Sigmoid colon (tissue), 4 donors: ENCODE measurements at regions not wholly inside any gene's neighbourhood (a gene's known extent, or its start where the extent isn't known, plus 50 kb on each side); places are given as distances from the start of the nearest gene placed in this dataset.

Source experiments
- EP300 ChIP-seq, 4 donors: sonication (generic); formaldehyde crosslinking; IDR thresholded peaks; one replicate each; pipeline ENCODE4 v1.6.1; 2017; ENCODE audit warnings: antibody characterized with exemption in 4 of 4
- POLR2A ChIP-seq, 2 donors: fragments of 450-650 bp; IDR thresholded peaks; one replicate each; pipeline ENCODE4 v1.6.1; 2016; ENCODE audit warnings: antibody characterized with exemption in 2 of 2, mild to moderate bottlenecking in 2 of 2, moderate library complexity in 2 of 2
- TF ChIP-seq, protein P1 (sequence below), 4 experiments: fragments of 450-650 bp in 3 of 4; fragments of 200-600 bp in 1 of 4; IDR thresholded peaks; one replicate each; pipeline ENCODE4 v1.5.1; 2016 to 2019; ENCODE audit warnings: antibody characterized with exemption in 4 of 4, mild to moderate bottlenecking in 3 of 4, moderate library complexity in 2 of 4

DNA sequence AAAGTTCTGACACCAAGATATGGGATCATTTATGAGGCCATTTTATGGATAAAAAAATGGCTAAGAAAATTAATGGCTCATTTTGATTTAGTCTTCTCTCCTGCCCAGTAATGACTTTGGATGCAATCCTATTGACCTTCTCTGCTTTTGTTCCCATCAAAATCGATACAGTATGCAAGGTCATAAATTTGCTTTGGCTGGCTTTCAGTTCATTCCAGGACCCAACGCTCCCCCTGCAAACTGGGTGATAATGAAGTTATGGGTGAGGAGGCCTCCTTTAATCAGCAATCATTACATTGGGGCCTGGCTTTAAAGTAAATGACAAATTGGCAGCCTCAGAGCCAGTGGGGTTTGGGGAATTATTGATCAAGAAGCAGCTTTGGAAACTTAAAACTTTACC is 351.8 kb upstream of the GYPC start:
- TF ChIP-seq EP300 (IDR thresholded peaks at IDR 0.05), result no peak
- no peak for TF ChIP-seq POLR2A (IDR thresholded peaks at IDR 0.05)
- TF ChIP-seq, protein P1, sequence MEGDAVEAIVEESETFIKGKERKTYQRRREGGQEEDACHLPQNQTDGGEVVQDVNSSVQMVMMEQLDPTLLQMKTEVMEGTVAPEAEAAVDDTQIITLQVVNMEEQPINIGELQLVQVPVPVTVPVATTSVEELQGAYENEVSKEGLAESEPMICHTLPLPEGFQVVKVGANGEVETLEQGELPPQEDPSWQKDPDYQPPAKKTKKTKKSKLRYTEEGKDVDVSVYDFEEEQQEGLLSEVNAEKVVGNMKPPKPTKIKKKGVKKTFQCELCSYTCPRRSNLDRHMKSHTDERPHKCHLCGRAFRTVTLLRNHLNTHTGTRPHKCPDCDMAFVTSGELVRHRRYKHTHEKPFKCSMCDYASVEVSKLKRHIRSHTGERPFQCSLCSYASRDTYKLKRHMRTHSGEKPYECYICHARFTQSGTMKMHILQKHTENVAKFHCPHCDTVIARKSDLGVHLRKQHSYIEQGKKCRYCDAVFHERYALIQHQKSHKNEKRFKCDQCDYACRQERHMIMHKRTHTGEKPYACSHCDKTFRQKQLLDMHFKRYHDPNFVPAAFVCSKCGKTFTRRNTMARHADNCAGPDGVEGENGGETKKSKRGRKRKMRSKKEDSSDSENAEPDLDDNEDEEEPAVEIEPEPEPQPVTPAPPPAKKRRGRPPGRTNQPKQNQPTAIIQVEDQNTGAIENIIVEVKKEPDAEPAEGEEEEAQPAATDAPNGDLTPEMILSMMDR (IDR thresholded peaks at IDR 0.05), result no peak
